NOMO-1 treated with dmso at 0.1 percent for 144 hours (cell line): ENCODE measurements at regions not wholly inside any gene's neighbourhood (a gene's known extent, or its start where the extent isn't known, plus 50 kb on each side); places are given as distances from the start of the nearest gene placed in this dataset.
"Not testable (repeated sequence)": the region's sequence is repeated elsewhere in the genome, so short reads cannot be mapped to it uniquely, and the experiment has no call there.

Experiments used
- DNase-seq: peaks from one replicate; lab custom pipeline; 2025; ENCODE audit not compliant: unreplicated experiment; lab: John Stamatoyannopoulos, UW

DNA sequence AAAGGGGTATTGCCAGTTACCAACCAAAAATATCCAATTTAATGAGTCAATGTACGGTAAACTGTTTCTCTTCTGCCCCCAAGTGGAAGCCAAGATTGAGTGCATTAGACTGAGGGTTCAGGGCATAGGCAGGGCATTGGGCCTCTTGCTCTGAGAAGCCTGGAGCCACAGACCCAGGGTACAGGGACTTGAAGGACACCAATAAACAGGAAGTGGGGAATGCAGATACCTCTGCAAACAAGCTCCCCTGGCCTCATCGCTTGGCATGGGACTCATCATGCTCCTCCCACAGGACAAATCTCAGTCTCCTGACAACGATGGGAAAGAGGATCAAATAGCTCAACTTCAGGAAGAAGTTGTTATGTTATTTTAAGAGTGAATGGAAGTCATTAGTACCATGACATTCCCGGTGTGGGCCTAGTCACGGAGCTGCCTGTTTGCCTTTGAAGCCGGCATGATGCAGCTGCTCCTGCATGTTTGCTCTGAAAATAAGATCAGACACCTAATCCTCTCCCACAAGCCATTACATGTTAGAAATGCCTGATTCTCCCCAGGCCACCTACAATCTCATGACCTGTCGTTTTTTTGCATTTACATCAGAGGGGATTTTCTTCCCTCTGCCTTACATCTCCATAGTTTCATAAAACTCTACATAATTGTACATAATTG lies 224.2 kb downstream of the RCHY1 start:
- DNase-seq, result no peak

GRCh38 chr4:75287738-75288517 lies 226.3 kb downstream of the RCHY1 start:
- no peak for DNase-seq

GRCh38 chr4:75285837-75286236 lies 228.4 kb downstream of the RCHY1 start:
- no peak for DNase-seq

- DNase-seq, result no peak
Measured at GRCh38 chr4:75284831-75285230, 229.4 kb downstream of the RCHY1 start.

- DNase-seq, result not testable (repeated sequence)
Measured at GRCh38 chr4:75280461-75280860, 233.7 kb downstream of the RCHY1 start.

DNA sequence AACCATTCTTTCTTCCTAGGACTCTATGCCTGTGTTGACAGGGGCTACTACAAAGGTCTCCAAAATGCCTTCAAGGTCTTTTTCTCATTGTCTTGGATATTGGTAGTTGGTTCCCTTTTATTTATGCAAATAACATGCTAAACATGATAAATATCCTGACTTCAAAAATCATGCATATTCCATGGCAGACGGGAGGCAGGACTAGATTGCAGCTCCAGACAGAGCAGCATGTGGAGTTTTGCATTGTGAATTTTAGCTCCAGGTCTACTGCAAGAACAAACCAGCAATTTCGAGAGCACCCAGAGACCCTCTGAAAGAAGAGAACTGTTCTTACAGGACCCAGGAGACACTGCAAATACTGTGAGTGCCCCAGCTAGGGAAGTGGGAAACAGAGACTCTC lies 254.9 kb downstream of the RCHY1 start:
- no peak for DNase-seq

GRCh38 chr4:75255261-75255660 lies 258.9 kb downstream of the RCHY1 start:
- DNase-seq, result no peak

GRCh38 chr4:75254745-75255144 lies 259.5 kb downstream of the RCHY1 start:
- no peak for DNase-seq

GRCh38 chr4:75253094-75253493 lies 261.1 kb downstream of the RCHY1 start:
- not testable (repeated sequence) for DNase-seq

DNA sequence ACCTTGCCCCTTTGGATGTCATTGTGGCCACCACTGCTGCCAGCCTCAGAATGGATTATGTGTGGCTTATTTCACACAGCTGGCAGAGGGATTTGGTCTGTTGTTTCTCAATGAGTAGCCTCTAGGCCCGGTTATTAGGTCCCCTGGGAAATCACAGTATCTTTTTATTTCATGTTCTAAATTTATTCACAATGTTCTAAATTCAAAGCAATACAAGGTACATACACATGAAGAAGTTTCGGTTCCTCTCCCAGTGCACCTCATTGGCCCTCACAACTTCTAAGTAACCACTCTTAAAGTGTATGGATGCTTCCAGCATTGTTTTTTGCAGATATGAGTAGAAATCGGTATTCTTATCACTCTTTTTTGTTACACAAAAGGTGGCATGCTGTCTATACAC lies 262.7 kb downstream of the RCHY1 start:
- DNase-seq, result no peak

- no peak for DNase-seq
Measured at GRCh38 chr4:75249739-75250138, 264.5 kb downstream of the RCHY1 start.

GRCh38 chr4:75248770-75249407 lies 265.3 kb downstream of the RCHY1 start:
- DNase-seq, result no peak

- no peak for DNase-seq
Measured at GRCh38 chr4:75244325-75244724, 269.9 kb downstream of the RCHY1 start.

- DNase-seq, result no peak
Measured at GRCh38 chr4:75243570-75243969, 270.6 kb downstream of the RCHY1 start.

DNA sequence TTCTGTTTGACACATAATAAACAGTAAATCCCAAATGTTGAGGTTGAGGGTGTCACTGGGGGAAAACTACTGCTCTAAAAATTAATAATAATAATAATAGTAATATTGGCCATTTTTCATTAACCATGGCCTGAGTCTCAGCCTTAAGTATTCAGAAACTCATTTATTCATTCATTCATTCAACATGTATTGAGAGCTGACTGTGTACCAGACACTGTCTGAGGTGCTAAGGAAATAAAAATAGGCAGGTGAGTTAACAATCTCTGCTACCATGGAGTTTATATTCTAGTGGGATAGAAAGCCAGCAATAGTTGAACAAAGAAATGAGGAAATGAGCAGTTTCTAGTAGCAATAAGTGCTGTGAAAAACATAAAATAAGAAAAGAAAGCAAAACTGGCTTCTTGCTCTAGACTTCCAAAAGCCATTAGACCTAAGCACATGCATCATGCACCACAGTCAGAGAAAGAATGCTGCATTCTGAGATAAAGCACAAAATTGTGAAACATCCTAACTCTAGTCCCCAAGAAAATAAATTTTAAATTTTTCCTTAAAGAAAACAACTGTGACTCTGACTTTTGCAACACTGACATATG lies 278.7 kb downstream of the RCHY1 start:
- no peak for DNase-seq

DNA sequence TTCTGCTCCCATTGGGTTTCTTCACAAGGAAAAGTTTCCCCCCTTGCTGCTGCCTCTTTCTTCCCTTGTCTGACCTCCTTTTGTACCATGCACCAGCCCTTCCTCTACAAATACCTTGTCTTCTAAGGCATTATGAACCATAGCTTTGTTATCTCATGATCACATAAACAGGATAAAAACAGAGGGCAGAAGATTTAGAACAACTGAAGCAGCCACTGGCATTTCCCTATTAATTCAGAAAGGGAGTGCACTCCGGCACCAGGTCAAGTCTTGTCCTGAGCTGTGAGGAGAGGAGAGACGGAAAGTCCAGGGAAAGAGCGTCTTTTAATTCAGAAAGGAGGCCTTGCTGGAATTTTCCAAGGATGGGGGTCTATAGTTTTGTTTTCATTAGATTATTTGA lies 281.7 kb downstream of the RCHY1 start:
- no peak for DNase-seq

GRCh38 chr4:75229806-75230570 lies 284.2 kb downstream of the RCHY1 start:
- no peak for DNase-seq

DNA sequence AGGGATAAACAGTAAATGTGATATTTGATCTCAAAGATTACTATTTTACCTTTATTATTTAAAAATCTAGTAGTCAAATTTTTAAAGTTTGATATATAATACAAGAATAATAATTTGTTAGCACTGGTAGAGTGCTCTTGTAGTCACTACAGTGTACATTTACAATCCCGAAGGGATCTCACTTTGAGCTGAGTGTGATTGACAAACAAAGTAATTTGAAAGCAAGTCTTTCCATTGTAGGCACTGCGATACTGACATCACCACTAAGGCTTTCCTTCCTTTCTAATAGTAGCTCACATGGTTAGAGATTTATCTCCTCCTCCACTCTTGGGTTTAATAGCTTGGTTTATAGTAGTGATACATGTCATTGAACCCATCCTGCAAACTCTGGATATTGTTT lies 280.6 kb downstream of the PARM1 start:
- no peak for DNase-seq

- no peak for DNase-seq
Measured at GRCh38 chr4:75211422-75211821, 278.5 kb downstream of the PARM1 start.

GRCh38 chr4:75207902-75208301 lies 275.0 kb downstream of the PARM1 start:
- DNase-seq, result no peak

GRCh38 chr4:75195111-75195510 lies 262.2 kb downstream of the PARM1 start:
- DNase-seq, result no peak
